ENCODE measurements at regions not wholly inside any gene's neighbourhood (a gene's known extent, or its start where the extent isn't known, plus 50 kb on each side); places are given as distances from the start of the nearest gene placed in this dataset.
A peak's percentile ranks its signal among the peaks of the same experiment; 100 is the strongest.
"Not testable (repeated sequence)": the region's sequence is repeated elsewhere in the genome, so short reads cannot be mapped to it uniquely, and the experiment has no call there.

DNA sequence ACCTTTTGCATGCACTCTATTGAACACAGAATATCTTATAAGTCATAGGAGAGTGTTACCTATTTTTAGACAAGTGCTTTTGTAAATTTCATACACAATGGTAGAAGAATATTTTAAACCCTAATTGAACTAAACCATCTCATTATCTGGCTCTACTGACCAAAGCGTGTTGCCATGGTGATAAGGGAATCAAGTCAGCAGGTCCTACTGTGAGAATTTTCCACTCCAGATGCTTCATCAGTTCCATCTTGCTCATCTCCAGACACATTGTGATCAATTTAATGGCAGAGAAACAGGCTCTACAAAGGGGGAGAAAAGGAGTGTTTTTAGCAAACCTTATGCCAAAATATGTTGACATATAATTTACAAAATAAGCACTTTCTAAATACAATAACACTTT is 621.9 kb upstream of the GHITM start:
- peaks cover 4% of the 10 kb centered on the region for H3K4me1 ChIP-seq (ENCODE audit: control insufficient read depth, insufficient read depth, low read length)
- no peak for DNase-seq (ENCODE audit: low read depth)

DNA sequence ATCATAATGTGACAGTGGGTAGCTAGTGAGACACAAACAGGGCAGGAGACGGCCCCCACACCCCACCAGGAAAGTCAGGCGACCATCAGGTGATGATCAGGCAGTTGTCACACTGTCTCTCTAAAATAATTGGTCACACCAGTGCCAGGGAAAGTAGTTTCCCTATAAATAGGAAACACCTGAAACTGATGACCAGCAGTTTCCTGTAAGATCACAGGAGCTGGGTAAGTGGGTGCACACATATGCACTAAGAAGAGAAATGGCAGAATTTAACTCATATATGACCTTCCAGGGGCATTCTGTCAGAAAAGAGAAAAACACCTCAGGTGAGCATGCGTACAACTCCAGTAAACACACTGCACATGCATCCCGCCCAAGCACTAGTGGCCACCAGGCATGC is 620.5 kb upstream of the GHITM start:
- no peaks in the 10 kb centered on the region for H3K9me3 ChIP-seq (ENCODE audit: control insufficient read depth, low read length)
- no peak overlapping the region for H3K4me3 ChIP-seq (ENCODE audit: low read length)
- H3K36me3 ChIP-seq (ENCODE audit: control insufficient read depth, insufficient read depth, low read length, severe bottlenecking) = no peaks in the 10 kb centered on the region
- no peaks in the 10 kb centered on the region for H3K27me3 ChIP-seq (replicated peaks; ENCODE audit: control insufficient read depth, insufficient read depth, low read length)
- H3K4me1 ChIP-seq (ENCODE audit: control insufficient read depth, insufficient read depth, low read length) = peaks cover 13% of the 10 kb centered on the region
- no peak overlapping the region for H3K9ac ChIP-seq (ENCODE audit: low read length)
- no peak for DNase-seq (ENCODE audit: low read depth)

More for the DNA sequence above, 621.9 kb upstream of the GHITM start:
- no peak overlapping the region for H3K4me3 ChIP-seq (ENCODE audit: low read length)
- H3K27me3 ChIP-seq (replicated peaks; ENCODE audit: control insufficient read depth, insufficient read depth, low read length) = no peaks in the 10 kb centered on the region
- H3K9ac ChIP-seq (ENCODE audit: low read length) = no peak overlapping the region
- H3K9me3 ChIP-seq (ENCODE audit: control insufficient read depth, low read length) = no peaks in the 10 kb centered on the region
- no peaks in the 10 kb centered on the region for H3K36me3 ChIP-seq (ENCODE audit: control insufficient read depth, insufficient read depth, low read length, severe bottlenecking)

- not testable (repeated sequence) for H3K9me3 ChIP-seq (ENCODE audit: control insufficient read depth, low read length); H3K4me3 ChIP-seq (ENCODE audit: low read length); H3K36me3 ChIP-seq (ENCODE audit: control insufficient read depth, insufficient read depth, low read length, severe bottlenecking); H3K27me3 ChIP-seq (replicated peaks; ENCODE audit: control insufficient read depth, insufficient read depth, low read length); DNase-seq (ENCODE audit: low read depth); H3K9ac ChIP-seq (ENCODE audit: low read length)
- peaks cover 13% of the 10 kb centered on the region for H3K4me1 ChIP-seq (ENCODE audit: control insufficient read depth, insufficient read depth, low read length)
These were observed 618.9 kb upstream of the GHITM start for GRCh38 chr10:83520386-83520785.

DNA sequence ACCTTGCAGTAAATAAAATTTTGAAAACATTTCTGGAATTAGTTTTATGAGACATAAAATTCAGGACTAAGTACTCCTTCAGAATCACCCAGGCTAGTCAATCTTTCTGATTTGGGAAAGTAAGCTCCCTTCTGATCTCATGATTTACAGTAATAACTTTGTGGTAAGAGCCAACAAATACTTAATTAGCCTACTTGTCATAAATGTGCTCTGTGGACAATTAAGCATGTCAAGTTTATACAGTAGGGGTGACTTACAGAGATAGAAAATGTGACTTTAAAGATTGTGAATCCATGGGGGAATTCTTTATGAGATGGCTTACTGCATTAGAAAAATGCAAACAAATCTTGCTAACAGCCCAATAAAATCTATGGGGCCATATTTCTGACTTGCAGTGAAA is 616.9 kb upstream of the GHITM start:
- Histone ChIP-seq H3K9ac (ENCODE audit: low read length) (peak overlapping the region; percentile 48), H3K36me3 (ENCODE audit: control insufficient read depth, insufficient read depth, low read length, severe bottlenecking) (no peaks in the 10 kb centered on the region), H3K4me3 (ENCODE audit: low read length) (no peak overlapping the region), H3K4me1 (ENCODE audit: control insufficient read depth, insufficient read depth, low read length) (peaks cover 13% of the 10 kb centered on the region), H3K9me3 (ENCODE audit: control insufficient read depth, low read length) (peaks cover 1% of the 10 kb centered on the region), H3K27me3 (replicated peaks; ENCODE audit: control insufficient read depth, insufficient read depth, low read length) (no peaks in the 10 kb centered on the region)
- DNase-seq (ENCODE audit: low read depth) = no peak

- Histone ChIP-seq H3K9ac (ENCODE audit: low read length) (no peak overlapping the region), H3K36me3 (ENCODE audit: control insufficient read depth, insufficient read depth, low read length, severe bottlenecking) (no peaks in the 10 kb centered on the region), H3K4me1 (ENCODE audit: control insufficient read depth, insufficient read depth, low read length) (peaks cover 13% of the 10 kb centered on the region), H3K27me3 (replicated peaks; ENCODE audit: control insufficient read depth, insufficient read depth, low read length) (no peaks in the 10 kb centered on the region), H3K4me3 (ENCODE audit: low read length) (no peak overlapping the region), H3K9me3 (ENCODE audit: control insufficient read depth, low read length) (peaks cover 6% of the 10 kb centered on the region)
- peak; percentile 86 for DNase-seq (ENCODE audit: low read depth)
These were observed 616.4 kb upstream of the GHITM start for GRCh38 chr10:83522881-83523386.

DNA sequence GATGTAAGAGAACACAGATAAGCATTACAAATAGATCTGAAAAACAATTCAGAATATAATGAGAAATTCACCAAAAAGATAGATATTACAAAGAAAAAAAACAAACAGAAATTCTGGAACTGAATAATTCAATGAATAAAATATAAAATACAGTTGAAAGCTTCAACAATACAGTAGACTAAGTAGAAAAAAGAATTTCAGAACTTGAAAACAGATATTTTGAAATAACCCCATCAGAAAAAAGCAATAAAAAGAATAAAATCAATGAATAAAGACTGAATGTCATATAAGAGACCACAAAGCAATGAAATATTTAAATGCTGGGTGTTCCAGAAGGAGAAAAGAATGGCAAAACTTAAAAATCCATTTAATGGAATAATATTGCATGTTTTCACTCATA is 611.4 kb upstream of the GHITM start:
- Histone ChIP-seq H3K4me1 (ENCODE audit: control insufficient read depth, insufficient read depth, low read length) (peaks cover 5% of the 10 kb centered on the region), H3K4me3 (ENCODE audit: low read length) (no peak overlapping the region), H3K36me3 (ENCODE audit: control insufficient read depth, insufficient read depth, low read length, severe bottlenecking) (no peaks in the 10 kb centered on the region), H3K27me3 (replicated peaks; ENCODE audit: control insufficient read depth, insufficient read depth, low read length) (no peaks in the 10 kb centered on the region), H3K9me3 (ENCODE audit: control insufficient read depth, low read length) (peaks cover 11% of the 10 kb centered on the region), H3K9ac (ENCODE audit: low read length) (no peak overlapping the region)
- DNase-seq (ENCODE audit: low read depth) = no peak

- no peaks in the 10 kb centered on the region for H3K36me3 ChIP-seq (ENCODE audit: control insufficient read depth, insufficient read depth, low read length, severe bottlenecking)
- DNase-seq (ENCODE audit: low read depth) = no peak
These were observed 606.0 kb upstream of the GHITM start for GRCh38 chr10:83533290-83533689.

DNA sequence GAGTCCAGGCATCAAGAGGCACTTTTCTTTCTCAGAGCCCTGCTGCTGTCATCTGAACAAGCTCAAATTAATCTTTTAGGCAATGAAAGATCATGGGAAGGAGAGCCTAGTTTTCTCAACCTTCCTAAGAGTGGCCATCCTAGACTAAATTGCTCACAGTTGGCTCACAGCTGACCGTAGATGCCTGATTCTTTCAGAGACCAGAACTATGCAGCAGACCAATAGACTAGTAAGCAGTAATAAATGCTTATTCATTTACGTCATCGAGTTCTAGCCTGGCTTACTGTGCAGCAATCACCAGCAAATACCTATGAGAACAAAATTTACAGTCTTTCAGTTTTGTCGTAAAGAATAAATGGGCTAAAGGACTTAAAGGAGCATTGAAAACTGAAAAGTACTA is 602.9 kb upstream of the GHITM start:
- H3K27me3 ChIP-seq (replicated peaks; ENCODE audit: control insufficient read depth, insufficient read depth, low read length) = no peaks in the 10 kb centered on the region
- no peak for DNase-seq (ENCODE audit: low read depth)
- H3K4me3 ChIP-seq (ENCODE audit: low read length) = no peak overlapping the region
- H3K9ac ChIP-seq (ENCODE audit: low read length) = no peak overlapping the region
- H3K9me3 ChIP-seq (ENCODE audit: control insufficient read depth, low read length) = no peaks in the 10 kb centered on the region
- H3K4me1 ChIP-seq (ENCODE audit: control insufficient read depth, insufficient read depth, low read length) = peaks cover 17% of the 10 kb centered on the region
- H3K36me3 ChIP-seq (ENCODE audit: control insufficient read depth, insufficient read depth, low read length, severe bottlenecking) = no peaks in the 10 kb centered on the region

More at GRCh38 chr10:83533290-83533689, 606.0 kb upstream of the GHITM start:
- no peak overlapping the region for H3K9ac ChIP-seq (ENCODE audit: low read length)
- peaks cover 2% of the 10 kb centered on the region for H3K9me3 ChIP-seq (ENCODE audit: control insufficient read depth, low read length)
- H3K4me1 ChIP-seq (ENCODE audit: control insufficient read depth, insufficient read depth, low read length) = no peaks in the 10 kb centered on the region
- no peaks in the 10 kb centered on the region for H3K27me3 ChIP-seq (replicated peaks; ENCODE audit: control insufficient read depth, insufficient read depth, low read length)
- H3K4me3 ChIP-seq (ENCODE audit: low read length) = no peak overlapping the region

- Histone ChIP-seq H3K4me1 (ENCODE audit: control insufficient read depth, insufficient read depth, low read length) (peaks cover 23% of the 10 kb centered on the region), H3K9ac (ENCODE audit: low read length) (no peak overlapping the region), H3K4me3 (ENCODE audit: low read length) (no peak overlapping the region), H3K9me3 (ENCODE audit: control insufficient read depth, low read length) (no peaks in the 10 kb centered on the region), H3K27me3 (replicated peaks; ENCODE audit: control insufficient read depth, insufficient read depth, low read length) (no peaks in the 10 kb centered on the region), H3K36me3 (ENCODE audit: control insufficient read depth, insufficient read depth, low read length, severe bottlenecking) (no peaks in the 10 kb centered on the region)
- no peak for DNase-seq (ENCODE audit: low read depth)
These were observed 601.3 kb upstream of the GHITM start for GRCh38 chr10:83538047-83538446.

- H3K9me3 ChIP-seq (ENCODE audit: control insufficient read depth, low read length) = no peaks in the 10 kb centered on the region
- H3K9ac ChIP-seq (ENCODE audit: low read length) = no peak overlapping the region
- peak overlapping the region; percentile 39 for H3K4me3 ChIP-seq (ENCODE audit: low read length)
- H3K36me3 ChIP-seq (ENCODE audit: control insufficient read depth, insufficient read depth, low read length, severe bottlenecking) = no peaks in the 10 kb centered on the region
- H3K27me3 ChIP-seq (replicated peaks; ENCODE audit: control insufficient read depth, insufficient read depth, low read length) = no peaks in the 10 kb centered on the region
- peaks cover 36% of the 10 kb centered on the region for H3K4me1 ChIP-seq (ENCODE audit: control insufficient read depth, insufficient read depth, low read length)
- DNase-seq (ENCODE audit: low read depth) = peak; percentile 74
These were observed 599.6 kb upstream of the GHITM start for GRCh38 chr10:83539528-83540308.

GRCh38 chr10:83541046-83541445 is 598.3 kb upstream of the GHITM start:
- H3K27me3 ChIP-seq (replicated peaks; ENCODE audit: control insufficient read depth, insufficient read depth, low read length) = no peaks in the 10 kb centered on the region
- DNase-seq (ENCODE audit: low read depth) = peak; percentile 22
- no peak overlapping the region for H3K4me3 ChIP-seq (ENCODE audit: low read length)
- no peaks in the 10 kb centered on the region for H3K36me3 ChIP-seq (ENCODE audit: control insufficient read depth, insufficient read depth, low read length, severe bottlenecking)
- no peak overlapping the region for H3K9ac ChIP-seq (ENCODE audit: low read length)
- H3K4me1 ChIP-seq (ENCODE audit: control insufficient read depth, insufficient read depth, low read length) = peaks cover 36% of the 10 kb centered on the region
- H3K9me3 ChIP-seq (ENCODE audit: control insufficient read depth, low read length) = no peaks in the 10 kb centered on the region
